CD14-positive monocyte (primary cell): ENCODE measurements at regions not wholly inside any gene's neighbourhood (a gene's known extent, or its start where the extent isn't known, plus 50 kb on each side); places are given as distances from the start of the nearest gene placed in this dataset.

ENCODE experiments used
- DNase-seq, 3 donors: peaks; one replicate each; pipeline ENCODE4 v3.0.0-alpha.2; 2011 to 2022
- H2AFZ ChIP-seq: 2 replicates; pipeline ENCODE4 v1.6.0; 2012; ENCODE audit warnings: mild to moderate bottlenecking, low read depth, low read length, inconsistent platforms; ENCODE audit not compliant: insufficient read depth, poor library complexity, severe bottlenecking
- H3K27ac ChIP-seq, 2 donors: 1 replicate in 1 of 2; 2 replicates in 1 of 2; pipeline ENCODE4 v1.5.1; 2012 to 2013; ENCODE audit warnings: low read length in 2 of 2, control low read depth in 1 of 2, inconsistent platforms in 1 of 2, low read depth in 1 of 2, mild to moderate bottlenecking in 1 of 2
- H3K27me3 ChIP-seq, 2 donors: one replicate each; pipeline versions ENCODE4 v1.6.0 to v1.6.1; 2011 to 2013; ENCODE audit warnings: low read length in 2 of 2; ENCODE audit not compliant: control insufficient read depth in 2 of 2, insufficient read depth in 2 of 2
- H3K36me3 ChIP-seq, 2 donors: replicated peaks in 1 of 2; 1 replicate in 1 of 2; 2 replicates in 1 of 2; pipeline versions ENCODE4 v1.5.1 to v1.6.1; 2012 to 2013; ENCODE audit warnings: low read length in 2 of 2, control low read depth in 1 of 2, inconsistent platforms in 1 of 2, mild to moderate bottlenecking in 1 of 2; ENCODE audit not compliant: insufficient read depth in 2 of 2, control insufficient read depth in 1 of 2
- H3K4me1 ChIP-seq, 2 donors: 1 replicate in 1 of 2; 2 replicates in 1 of 2; pipeline versions ENCODE4 v1.5.1 to v1.6.1; 2012 to 2013; ENCODE audit warnings: low read length in 2 of 2, control low read depth in 1 of 2, inconsistent platforms in 1 of 2, mild to moderate bottlenecking in 1 of 2, moderate library complexity in 1 of 2; ENCODE audit not compliant: insufficient read depth in 2 of 2, control insufficient read depth in 1 of 2
- H3K4me2 ChIP-seq: replicated peaks from 2 replicates; pipeline ENCODE3; 2012; ENCODE audit warnings: low read length, moderate library complexity, mild to moderate bottlenecking; ENCODE audit not compliant: poor library complexity, severe bottlenecking; ENCODE audit errors: extremely low read depth
- H3K4me3 ChIP-seq, 3 experiments: fragments of 200-600 bp in 1 of 3; sonication (generic) in 1 of 3; replicated peaks in 1 of 3; 1 replicate in 2 of 3; 2 replicates in 1 of 3; pipeline ENCODE4 v1.5.1; 2011 to 2013; ENCODE audit warnings: low read length in 3 of 3, mild to moderate bottlenecking in 3 of 3, control low read depth in 2 of 3, low read depth in 2 of 3, inconsistent platforms in 1 of 3, moderate library complexity in 1 of 3
- H3K79me2 ChIP-seq: 2 replicates; pipeline ENCODE4 v1.6.0; 2012; ENCODE audit warnings: mild to moderate bottlenecking, control low read depth, inconsistent platforms, low read length, moderate library complexity; ENCODE audit not compliant: insufficient read depth
- H3K9ac ChIP-seq: 2 replicates; pipeline ENCODE4 v1.6.0; 2017; ENCODE audit warnings: low read length, mild to moderate bottlenecking; ENCODE audit not compliant: insufficient read depth, poor library complexity, severe bottlenecking
- H3K9me3 ChIP-seq, 2 donors: replicated peaks in 1 of 2; 1 replicate in 1 of 2; 2 replicates in 1 of 2; pipeline versions ENCODE4 v1.5.1 to v1.6.1; 2012 to 2013; ENCODE audit warnings: low read length in 2 of 2, control low read depth in 1 of 2; ENCODE audit not compliant: control insufficient read depth in 1 of 2, insufficient read depth in 1 of 2
- H4K20me1 ChIP-seq: 2 replicates; pipeline ENCODE4 v1.6.0; 2012; ENCODE audit warnings: mild to moderate bottlenecking, low read length, control low read depth, moderate library complexity; ENCODE audit not compliant: insufficient read depth
- H3K27ac Mint-ChIP-seq, 7 donors: one replicate each; pipeline ENCODE4 v1.8.0; 2020; ENCODE audit warnings: mild to moderate bottlenecking in 7 of 7, mixed read lengths in 7 of 7, moderate library complexity in 6 of 7, inconsistent platforms in 2 of 7
- H3K27me3 Mint-ChIP-seq, 3 donors: one replicate each; pipeline ENCODE4 v1.8.0; 2021 to 2022; ENCODE audit warnings: low read depth in 3 of 3, mild to moderate bottlenecking in 3 of 3, mixed read lengths in 3 of 3, moderate library complexity in 3 of 3, inconsistent platforms in 1 of 3
- H3K36me3 Mint-ChIP-seq, 2 donors: one replicate each; pipeline ENCODE4 v1.8.0; 2020; ENCODE audit warnings: mixed read lengths in 2 of 2, inconsistent platforms in 1 of 2, mild to moderate bottlenecking in 1 of 2
- H3K4me1 Mint-ChIP-seq: one replicate; pipeline ENCODE4 v1.8.0; 2020; ENCODE audit warnings: mild to moderate bottlenecking, mixed read lengths
- H3K4me3 Mint-ChIP-seq, 2 donors: one replicate each; pipeline ENCODE4 v1.8.0; 2020; ENCODE audit warnings: mild to moderate bottlenecking in 2 of 2, mixed read lengths in 2 of 2, moderate library complexity in 1 of 2
- H3K9me3 Mint-ChIP-seq, 7 donors: one replicate each; pipeline ENCODE4 v1.8.0; 2020 to 2022; ENCODE audit warnings: mixed read lengths in 7 of 7, mild to moderate bottlenecking in 6 of 7, moderate library complexity in 6 of 7, inconsistent platforms in 2 of 7
- CTCF ChIP-seq: fragments of 200-600 bp; IDR thresholded peaks from one replicate; pipeline ENCODE4 v1.8.0; 2022; ENCODE audit warnings: antibody characterized with exemption, mild to moderate bottlenecking
- WGBS: methylation state at CpG from one replicate; pipeline ENCODE4 v1.1.5; 2013; ENCODE audit warnings: missing lambda C conversion rate; ENCODE audit not compliant: insufficient coverage; 5-methylcytosine and 5-hydroxymethylcytosine counted together
- intact Hi-C, 2 donors: fragments of 100-400 bp; cut with micrococcal nuclease; formaldehyde crosslinking; loops; one replicate each; pipeline versions ENCODE4 v1.15.0 to v1.15.1; 2023

- H3K4me3 ChIP-seq, result no peak overlapping the region
- WGBS, result no CpG with 5 or more reads among the region's 3 CpGs
- Mint-ChIP-seq H3K9me3 (peaks cover 3 to 11% (median 6%) of the 10 kb centered on the region in 7 donors), H3K27me3 (no peaks in the 10 kb centered on the region), H3K27ac (no peak overlapping the region), H3K36me3 (no peaks in the 10 kb centered on the region), H3K4me1 (no peaks in the 10 kb centered on the region), H3K4me3 (no peak overlapping the region)
- no peaks in the 10 kb centered on the region for H3K36me3 ChIP-seq
- no peaks in the 10 kb centered on the region for H4K20me1 ChIP-seq
- no peak overlapping the region for H3K9ac ChIP-seq
- H3K79me2 ChIP-seq, result no peaks in the 10 kb centered on the region
- H3K4me2 ChIP-seq, result no peak overlapping the region
- no peak for TF ChIP-seq CTCF
- no peak overlapping the region for H3K27ac ChIP-seq
- H3K27me3 ChIP-seq, result no peaks in the 10 kb centered on the region
- no peak overlapping the region for H2AFZ ChIP-seq
- intact Hi-C loops, result no loop called here
- H3K4me1 ChIP-seq, result no peaks in the 10 kb centered on the region
- DNase-seq, result no peak
- H3K9me3 ChIP-seq, result peaks cover 5 to 12% of the 10 kb centered on the region in 2 donors
Measured at GRCh38 chr2:103552775-103553174, 790.9 kb downstream of the TMEM182 start.

GRCh38 chr2:103594823-103595222, 833.0 kb downstream of the TMEM182 start:
- Histone ChIP-seq H2AFZ (no peak overlapping the region), H3K27ac (no peak overlapping the region), H3K9ac (no peak overlapping the region), H3K27me3 (no peaks in the 10 kb centered on the region), H3K4me3 (no peak overlapping the region), H3K9me3 (peaks cover 11 to 30% of the 10 kb centered on the region in 2 donors), H3K4me2 (no peak overlapping the region), H3K79me2 (no peaks in the 10 kb centered on the region), H3K4me1 (no peaks in the 10 kb centered on the region), H3K36me3 (no peaks in the 10 kb centered on the region), H4K20me1 (no peaks in the 10 kb centered on the region)
- Mint-ChIP-seq H3K27me3 (peaks cover 0 to 2% (median 0%) of the 10 kb centered on the region in 3 donors), H3K4me3 (no peak overlapping the region), H3K27ac (no peak overlapping the region), H3K36me3 (no peaks in the 10 kb centered on the region), H3K9me3 (peaks cover 4 to 28% (median 14%) of the 10 kb centered on the region in 7 donors), H3K4me1 (no peaks in the 10 kb centered on the region)
- 87% methylated on average over 2 of the region's 3 CpGs for WGBS
- intact Hi-C loops, result no loop called here
- DNase-seq, result no peak
- no peak for TF ChIP-seq CTCF
